HG03565 (cell line): ENCODE measurements at regions not wholly inside any gene's neighbourhood (a gene's known extent, or its start where the extent isn't known, plus 50 kb on each side); places are given as distances from the start of the nearest gene placed in this dataset.
"Not testable (repeated sequence)": the region's sequence is repeated elsewhere in the genome, so short reads cannot be mapped to it uniquely, and the experiment has no call there.

Experiments used
- ATAC-seq: cut with Tn5 transposase; IDR thresholded peaks from one replicate; pipeline ENCODE4 v1.9.1; 2021; ENCODE audit warnings: mild to moderate bottlenecking, moderate library complexity; ENCODE audit not compliant: unreplicated experiment

GRCh38 chr12:63508543-63508942, 159.8 kb downstream of the DPY19L2 start:
- ATAC-seq = no peak

GRCh38 chr12:63499567-63499966, 168.7 kb downstream of the DPY19L2 start:
- no peak for ATAC-seq

DNA sequence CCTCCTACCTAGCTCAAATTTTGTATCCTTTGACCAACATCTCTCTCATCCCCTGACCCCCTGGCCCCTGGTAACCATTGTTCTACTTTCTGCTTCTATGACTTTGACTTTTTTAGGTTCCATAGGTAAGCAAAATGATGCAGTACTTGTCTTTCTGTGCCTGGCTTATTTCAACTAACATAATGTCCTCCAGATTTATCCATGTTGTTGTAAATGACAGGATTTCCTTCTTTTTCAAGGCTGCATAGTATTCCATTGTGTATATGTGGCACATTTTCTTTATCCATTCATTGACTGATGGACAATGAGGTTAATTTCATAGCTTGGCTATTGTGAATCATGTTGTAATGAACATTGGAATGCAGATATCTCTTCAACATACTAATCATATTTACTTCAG, 170.1 kb downstream of the DPY19L2 start:
- no peak for ATAC-seq

- ATAC-seq = no peak
Observed at GRCh38 chr12:63496654-63497053, 171.6 kb downstream of the DPY19L2 start.

GRCh38 chr12:63495974-63496373, 172.3 kb downstream of the DPY19L2 start:
- no peak for ATAC-seq

- ATAC-seq = not testable (repeated sequence)
Observed at GRCh38 chr12:63493357-63493756, 174.9 kb downstream of the DPY19L2 start.

DNA sequence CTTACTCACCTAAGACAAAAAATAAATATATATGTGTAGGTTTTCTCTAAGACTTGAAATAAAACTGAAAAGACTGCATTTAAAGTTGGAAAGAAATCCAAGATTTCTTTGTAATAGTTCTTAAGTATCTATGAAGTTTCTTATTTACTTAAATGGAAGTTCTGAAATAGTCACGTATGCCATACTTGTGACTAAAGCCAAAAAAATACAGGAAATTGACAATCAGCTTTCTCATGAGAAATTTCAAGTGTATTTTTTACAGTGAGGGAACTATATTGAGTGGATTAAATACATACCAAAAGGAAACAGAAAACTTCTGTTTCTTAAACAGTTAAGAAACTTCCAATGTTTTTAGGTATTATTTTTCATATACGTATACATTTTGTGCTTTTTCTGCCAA, 188.1 kb downstream of the DPY19L2 start:
- ATAC-seq = no peak

DNA sequence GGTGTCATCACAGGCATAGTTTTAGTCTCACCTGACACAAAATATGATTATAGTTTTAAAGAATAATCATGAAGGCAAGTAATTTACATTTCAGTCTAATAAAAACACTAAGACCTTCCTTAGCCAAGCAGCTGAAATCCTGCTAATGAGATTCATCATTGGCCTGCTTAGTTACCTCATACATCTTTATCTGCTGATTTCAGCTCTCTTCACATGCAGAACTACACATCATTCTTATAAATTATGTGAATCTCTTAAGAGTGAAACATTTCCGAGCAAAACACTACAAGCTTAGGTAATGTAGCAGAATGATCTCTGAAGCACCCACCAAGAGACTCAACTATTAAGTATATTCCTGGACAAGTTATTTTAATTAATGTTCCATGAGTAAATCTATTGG, 198.1 kb downstream of the DPY19L2 start:
- no peak for ATAC-seq

GRCh38 chr12:63467951-63468350, 200.3 kb downstream of the DPY19L2 start:
- no peak for ATAC-seq

- no peak for ATAC-seq
Observed at GRCh38 chr12:63457857-63458256, 210.4 kb downstream of the DPY19L2 start.

DNA sequence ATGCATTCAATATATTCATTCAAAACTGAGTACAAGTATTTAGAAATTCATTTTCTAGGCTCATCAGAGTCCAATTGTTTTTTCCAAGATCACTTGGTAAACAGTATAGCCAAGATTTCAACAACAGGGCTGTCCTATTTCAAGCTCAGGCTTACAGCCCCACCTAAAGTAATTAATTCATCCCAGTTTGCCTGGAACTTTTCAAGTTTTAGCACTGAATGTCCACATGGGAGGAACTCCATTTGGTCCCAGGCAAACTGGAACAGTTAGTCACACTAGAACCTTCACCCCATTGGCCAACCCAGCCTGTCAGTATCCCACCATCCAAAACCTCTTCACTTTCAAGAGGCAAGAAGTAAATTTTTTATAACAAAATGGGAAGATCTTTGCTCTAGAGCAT, 210.9 kb downstream of the DPY19L2 start:
- no peak for ATAC-seq

- ATAC-seq = no peak
Observed at GRCh38 chr12:63450816-63451215, 217.5 kb downstream of the DPY19L2 start.

DNA sequence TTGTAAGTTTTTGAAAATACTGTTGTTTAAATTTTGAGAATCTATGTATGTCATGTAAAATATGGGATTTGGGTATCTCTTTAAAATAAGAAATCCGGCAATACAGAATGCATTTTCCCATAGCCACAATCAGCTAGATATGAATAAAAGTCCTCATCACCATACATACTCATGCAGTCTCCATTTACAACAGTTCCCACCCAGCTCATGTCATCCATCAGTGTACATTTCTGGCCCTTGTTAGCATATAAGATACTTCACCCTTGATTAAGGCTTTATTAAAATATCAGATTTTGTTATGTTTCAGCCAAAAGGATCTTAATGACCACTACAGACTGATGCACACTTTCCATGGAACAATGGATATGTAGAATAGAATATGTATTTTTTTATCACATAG, 218.0 kb downstream of the DPY19L2 start:
- ATAC-seq = no peak

- ATAC-seq = no peak
Observed at GRCh38 chr12:63445224-63445880, 222.9 kb downstream of the DPY19L2 start.

DNA sequence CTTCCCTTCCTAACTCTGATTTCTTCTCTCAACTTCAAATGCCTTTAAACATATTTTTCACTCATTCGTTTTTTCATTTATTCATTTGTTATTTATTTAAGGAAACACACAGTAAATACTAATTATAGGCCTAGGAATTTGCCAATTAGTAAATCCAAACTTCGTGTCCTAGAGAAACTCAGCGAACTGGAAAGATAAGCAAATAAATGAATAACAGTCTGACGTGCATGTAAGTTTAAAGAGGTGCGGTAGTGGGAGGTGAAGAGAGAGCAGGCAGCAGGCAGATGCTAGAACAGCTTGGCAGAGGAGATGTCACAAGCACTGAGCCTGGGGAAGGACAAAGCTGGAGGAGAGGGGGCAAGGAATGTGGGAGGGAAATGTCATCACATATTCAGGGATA, 228.2 kb downstream of the DPY19L2 start:
- no peak for ATAC-seq

GRCh38 chr12:63434384-63434783, 233.9 kb downstream of the DPY19L2 start:
- ATAC-seq = not testable (repeated sequence)

- not testable (repeated sequence) for ATAC-seq
Observed at GRCh38 chr12:63427969-63428368, 240.3 kb downstream of the DPY19L2 start.

DNA sequence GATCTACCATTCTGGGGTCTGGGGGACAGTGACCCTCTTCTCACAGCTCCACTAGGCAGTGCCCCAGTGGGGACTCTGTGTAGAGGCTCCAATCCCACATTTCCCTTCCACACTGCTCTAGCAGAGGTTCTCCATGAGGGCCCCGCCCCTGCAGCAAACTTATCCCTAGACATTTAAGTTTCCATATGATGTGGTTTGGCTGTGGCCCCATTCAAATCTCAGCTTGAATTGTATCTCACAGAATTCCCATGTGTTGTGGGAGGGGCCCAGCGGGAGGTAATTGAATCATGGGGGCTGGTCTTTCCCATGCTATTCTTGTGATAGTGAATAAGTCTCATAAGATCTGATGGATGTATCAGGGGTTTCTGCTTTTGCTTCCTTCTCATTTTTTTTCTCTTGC, 241.3 kb downstream of the DPY19L2 start:
- ATAC-seq = not testable (repeated sequence)

DNA sequence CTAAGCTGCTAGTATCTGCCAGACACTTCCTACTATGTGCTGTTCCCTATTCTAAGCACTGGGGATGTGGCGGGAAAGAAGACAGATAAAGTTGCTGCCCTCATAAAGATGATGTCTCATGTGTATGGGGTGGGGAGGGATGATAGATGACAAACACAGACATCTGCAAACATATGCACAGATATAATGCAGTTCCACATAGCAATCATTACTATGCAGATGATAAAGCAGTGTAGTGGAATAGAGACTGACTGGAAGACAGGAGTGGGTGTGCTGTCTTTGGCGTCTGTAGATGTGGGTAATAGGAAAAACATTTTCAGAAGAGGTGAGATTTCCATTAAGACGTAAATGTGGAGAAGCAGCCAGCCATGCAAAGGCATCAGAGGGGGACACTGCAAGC, 243.6 kb downstream of the DPY19L2 start:
- no peak for ATAC-seq

DNA sequence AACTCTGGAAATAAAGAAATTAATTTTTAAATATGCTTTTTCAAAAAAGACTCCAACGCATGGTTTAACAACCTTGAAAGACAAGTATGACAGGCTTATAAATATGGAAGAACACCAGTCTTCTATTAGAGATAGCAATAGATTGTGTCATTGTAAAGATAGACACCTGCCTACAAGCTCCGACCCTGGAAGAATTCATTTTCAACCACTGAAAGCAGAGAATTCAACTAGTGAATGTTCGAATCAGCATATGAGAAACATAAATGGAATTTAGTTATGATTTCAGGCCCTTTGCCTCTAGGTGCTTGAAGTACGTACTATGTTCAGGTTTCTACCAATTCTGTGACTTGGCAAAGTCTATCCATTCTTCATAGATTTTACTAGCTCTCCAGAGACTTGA, 244.5 kb downstream of the DPY19L2 start:
- no peak for ATAC-seq

GRCh38 chr12:63420206-63420644, 248.1 kb downstream of the DPY19L2 start:
- ATAC-seq = peak; percentile 91

GRCh38 chr12:63419154-63419553, 249.1 kb downstream of the DPY19L2 start:
- ATAC-seq = no peak

DNA sequence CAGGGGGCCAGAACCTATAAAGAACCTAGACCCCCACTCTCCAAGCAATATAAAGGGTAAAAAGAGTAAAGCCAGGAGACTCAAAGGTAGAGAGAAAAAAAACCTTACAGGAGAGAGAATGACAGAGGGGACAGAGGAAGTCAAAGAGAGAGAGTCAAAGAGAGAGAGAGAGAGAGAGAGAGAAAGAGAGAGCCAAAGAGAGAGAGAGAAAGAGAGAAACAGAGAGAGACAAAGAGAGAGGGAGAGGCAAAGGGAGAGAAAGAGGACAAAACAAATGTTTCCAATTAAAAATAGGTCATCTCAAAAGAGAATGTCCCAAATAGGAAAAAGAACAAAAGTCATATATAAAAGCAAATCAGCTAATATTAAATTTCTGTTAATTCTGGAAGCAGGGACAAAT, 251.5 kb downstream of the DPY19L2 start:
- ATAC-seq = no peak
